GM18867 (cell line): ENCODE measurements at regions not wholly inside any gene's neighbourhood (a gene's known extent, or its start where the extent isn't known, plus 50 kb on each side); places are given as distances from the start of the nearest gene placed in this dataset.

Source experiments
- ATAC-seq: cut with Tn5 transposase; IDR thresholded peaks from one replicate; pipeline ENCODE4 v1.9.1; 2021; ENCODE audit warnings: mild to moderate bottlenecking, moderate library complexity; ENCODE audit not compliant: unreplicated experiment

DNA sequence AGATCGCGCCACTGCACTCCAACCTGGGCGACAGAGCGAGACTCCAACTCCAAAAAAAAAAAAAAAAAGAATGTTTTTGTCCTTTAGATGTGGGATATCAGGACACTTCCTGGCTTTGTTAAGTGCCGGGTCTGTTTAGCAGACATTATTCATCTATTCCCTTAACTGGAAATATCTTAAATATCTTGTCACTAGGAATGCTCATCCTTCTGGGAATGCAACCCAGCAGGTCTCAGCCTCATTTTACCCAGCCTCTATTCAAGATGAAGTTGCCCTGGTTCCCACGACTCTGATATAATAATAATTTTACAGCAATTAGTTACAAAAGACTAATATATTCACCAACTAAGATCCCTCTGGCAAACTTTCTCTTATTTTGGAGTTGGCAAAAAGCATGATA lies 260.9 kb upstream of the SLITRK3 start:
- no peak for ATAC-seq

DNA sequence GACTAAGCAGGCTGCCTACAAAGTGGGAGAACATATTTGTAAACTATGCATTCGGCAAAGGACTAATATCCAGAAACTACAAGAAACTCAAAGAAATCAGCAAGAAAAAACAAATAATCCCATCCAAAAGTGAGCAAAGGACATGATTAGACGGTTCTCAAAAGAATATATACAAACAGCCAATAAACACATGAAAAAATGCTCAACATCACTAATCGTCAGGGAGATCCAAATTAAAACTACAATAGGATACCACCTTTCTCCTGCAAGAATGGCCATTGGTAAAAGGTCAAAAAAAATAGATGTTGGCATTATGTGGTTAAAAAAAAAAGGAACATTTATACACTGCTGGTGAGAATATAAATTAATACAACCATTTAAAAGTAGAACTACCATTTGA lies 259.6 kb upstream of the SLITRK3 start:
- ATAC-seq: no peak

DNA sequence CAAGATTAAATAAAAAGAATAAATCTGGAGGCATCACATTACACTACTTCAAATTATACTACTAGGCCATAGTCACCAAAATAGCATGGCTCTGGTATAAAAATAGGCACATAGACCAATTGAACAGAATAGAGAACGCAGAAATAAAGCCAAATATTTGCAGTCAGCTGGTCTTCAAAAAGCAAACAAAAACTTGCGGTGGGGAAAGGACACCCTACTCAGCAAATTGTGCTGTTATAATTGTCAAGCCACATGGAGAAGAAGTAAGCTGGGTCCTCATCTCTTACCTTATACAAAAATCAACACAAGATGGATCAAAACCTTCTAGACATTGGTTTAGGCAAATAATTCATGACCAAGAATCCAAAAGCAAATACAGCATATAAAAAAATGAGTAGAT lies 259.2 kb upstream of the SLITRK3 start:
- no peak for ATAC-seq

DNA sequence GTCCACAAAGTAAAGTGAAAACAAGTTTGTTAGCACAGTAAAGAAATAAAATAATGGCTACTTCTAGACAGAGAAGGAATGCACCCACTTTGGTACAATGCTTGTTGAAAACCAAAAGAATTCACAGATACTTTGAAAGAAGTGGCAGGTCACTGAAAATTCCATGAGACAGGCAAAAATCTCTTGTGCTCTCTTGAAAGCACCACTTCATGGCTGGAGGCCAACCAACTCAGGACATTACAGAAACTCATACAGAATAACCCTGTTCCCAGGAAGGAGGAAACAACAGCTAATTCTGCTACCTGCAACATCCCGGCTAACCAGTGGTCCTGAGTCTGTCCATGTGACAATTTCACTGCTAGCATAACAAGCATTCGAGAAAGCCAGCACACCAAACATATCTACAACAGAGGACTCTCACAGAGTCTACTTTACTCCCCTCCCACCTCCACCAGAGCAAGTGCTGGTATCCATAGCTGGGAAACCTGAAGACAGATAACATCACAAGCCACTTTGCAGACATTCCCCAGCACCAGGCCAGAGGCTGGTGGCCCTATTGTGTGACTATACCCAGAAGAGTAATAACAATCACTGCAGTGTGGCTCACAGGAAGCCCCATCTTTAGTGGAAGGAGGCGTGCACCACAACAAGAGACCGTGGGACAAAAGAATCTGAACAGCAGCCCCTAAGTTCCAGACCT lies 255.3 kb upstream of the SLITRK3 start:
- no peak for ATAC-seq

DNA sequence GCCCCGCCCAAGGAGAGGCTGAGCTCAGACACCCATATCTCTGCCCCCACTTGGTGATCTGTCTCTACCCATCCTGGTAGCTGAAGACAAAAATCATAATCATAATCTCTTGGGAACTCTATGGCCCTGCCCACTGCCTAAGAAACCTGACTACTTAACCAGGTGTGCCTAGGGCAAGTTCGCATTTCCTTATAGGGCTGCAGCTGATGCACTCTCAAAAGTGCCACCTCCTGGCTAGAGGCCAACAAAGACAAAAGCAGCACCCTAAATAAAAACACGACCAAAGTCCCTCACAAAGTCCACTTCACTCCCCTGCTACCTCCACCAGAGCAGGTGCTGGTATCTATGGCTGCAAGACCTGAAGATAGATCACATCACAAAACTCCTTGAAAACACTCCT lies 250.4 kb upstream of the SLITRK3 start:
- no peak for ATAC-seq

DNA sequence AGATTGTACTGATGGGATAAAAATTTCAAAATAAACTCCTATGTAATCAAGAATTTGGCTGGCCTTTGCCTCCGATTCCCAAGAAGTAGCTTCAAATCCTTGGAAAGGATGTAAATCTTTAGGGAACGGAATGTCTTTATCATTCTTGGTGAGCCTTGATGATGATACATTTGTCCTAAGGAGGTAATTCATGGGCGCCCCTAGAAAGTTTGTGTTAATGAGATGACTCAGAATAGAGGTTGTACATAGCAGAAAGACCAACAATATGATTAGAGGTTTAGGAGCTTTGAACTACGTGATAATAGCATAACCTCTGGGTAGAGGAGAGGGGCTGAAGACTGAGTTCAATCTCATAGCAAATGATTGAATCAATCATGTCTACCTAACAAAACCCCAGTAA lies 248.6 kb upstream of the SLITRK3 start:
- no peak for ATAC-seq

DNA sequence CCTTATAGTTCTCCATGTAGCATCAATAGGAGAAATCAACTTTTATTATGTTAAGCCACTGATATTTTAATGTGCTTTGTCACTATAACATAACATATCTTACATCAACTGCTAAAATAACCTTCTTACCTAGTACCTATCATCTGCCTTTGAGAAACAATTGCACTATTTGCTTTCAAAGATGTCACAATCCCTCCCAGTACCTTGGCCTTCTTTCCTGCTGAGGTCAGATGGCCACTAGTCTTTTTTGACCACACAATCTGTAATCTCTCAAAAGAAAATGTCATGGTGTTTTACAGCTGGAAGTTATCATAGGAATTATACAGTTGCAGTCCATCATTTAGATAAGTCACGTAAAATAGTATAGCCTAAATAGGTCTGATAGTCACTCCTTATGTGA lies 247.5 kb upstream of the SLITRK3 start:
- ATAC-seq: no peak

DNA sequence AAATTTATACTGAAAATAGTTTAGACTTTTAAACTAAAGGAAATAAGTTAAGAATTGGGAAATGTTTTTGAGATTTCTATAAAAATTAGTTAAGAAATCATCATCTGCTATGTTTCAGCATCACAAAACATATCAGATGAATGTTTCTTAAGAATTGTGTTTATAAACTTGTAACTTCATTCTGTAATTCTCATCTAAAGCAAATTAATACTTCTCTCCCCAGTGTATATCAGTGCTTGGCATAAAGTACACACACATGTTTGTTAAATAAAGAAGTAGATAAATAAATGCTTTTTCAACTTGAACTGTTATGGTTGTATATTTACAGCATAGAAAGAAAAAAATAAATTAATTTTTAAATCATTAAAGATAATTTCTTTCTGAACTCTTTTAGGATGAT lies 245.9 kb upstream of the SLITRK3 start:
- no peak for ATAC-seq

DNA sequence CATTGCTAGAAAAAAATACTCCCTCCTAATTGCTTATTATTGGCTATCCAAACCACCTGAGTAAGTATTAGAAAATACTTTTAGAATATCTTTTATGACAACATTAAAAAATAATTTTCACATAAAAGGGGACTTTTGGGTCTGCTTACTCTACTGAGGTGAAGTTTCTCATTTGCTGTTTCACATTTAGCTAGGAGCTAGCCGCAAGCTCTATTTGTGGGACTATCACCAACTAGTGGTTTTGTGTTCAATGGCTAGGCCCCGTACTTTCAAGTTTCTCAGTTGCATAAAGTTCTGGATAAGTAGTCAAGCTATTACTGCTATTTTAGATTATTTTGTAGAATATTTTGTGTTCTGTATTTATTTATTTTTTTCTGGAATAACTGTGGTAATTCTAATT lies 244.2 kb upstream of the SLITRK3 start:
- ATAC-seq: peak; percentile 87

DNA sequence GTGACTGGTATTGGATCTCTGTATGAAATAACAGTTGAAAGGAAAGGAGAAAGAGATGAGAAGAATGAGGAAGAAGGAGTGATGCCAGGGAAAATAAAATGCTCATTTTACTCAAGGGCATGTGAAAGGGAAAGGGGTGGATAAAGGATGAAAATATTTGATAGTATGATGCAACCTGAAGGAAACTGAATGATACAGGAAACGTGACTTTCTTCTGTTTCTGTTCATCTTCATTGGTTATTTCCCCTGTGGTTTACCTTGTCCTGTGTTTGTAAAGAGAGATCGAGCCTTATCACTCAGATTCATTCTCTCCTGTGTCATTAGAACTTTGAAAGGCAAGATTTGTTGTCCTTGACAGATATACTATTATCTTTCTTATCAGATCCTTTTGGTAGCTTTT lies 243.6 kb upstream of the SLITRK3 start:
- ATAC-seq: peak; percentile 63

DNA sequence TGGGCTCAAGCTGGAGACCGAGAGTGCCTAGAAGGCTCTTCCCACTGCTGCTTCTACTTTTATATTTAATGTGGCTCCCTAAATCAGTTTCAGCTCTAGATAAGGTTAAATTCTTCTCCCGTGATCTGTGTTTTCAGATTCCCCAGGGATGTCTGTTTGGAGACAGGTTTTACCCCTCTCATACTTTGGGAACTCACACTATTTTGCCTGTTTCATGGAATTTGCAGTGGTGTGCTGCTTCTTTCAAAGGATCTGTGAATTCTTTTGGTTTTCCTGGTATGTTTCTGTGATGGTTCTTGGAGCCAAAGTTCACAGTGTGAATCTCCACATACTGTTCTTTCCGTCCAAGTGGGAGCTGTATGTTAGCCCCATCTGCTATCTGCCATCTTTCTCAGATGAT lies 238.3 kb upstream of the SLITRK3 start:
- no peak for ATAC-seq

DNA sequence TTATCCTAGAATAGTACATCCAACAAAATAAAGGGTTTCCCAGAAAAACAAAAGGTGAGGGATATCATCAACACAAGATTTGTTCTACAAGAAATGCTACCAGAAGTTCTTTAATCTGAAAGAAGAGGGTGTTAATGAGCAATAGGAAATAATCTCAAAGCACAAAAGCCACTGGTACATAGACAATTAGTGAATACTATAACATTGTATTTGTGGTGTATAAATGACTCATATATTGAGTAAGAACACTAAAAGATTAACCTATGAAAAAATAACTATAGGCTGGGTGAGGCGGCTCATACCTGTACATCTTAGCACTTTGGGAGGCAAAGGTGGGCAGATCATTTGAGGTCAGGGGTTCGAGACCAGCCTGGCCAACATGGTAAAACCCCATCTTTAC lies 210.2 kb upstream of the SLITRK3 start:
- ATAC-seq: no peak

DNA sequence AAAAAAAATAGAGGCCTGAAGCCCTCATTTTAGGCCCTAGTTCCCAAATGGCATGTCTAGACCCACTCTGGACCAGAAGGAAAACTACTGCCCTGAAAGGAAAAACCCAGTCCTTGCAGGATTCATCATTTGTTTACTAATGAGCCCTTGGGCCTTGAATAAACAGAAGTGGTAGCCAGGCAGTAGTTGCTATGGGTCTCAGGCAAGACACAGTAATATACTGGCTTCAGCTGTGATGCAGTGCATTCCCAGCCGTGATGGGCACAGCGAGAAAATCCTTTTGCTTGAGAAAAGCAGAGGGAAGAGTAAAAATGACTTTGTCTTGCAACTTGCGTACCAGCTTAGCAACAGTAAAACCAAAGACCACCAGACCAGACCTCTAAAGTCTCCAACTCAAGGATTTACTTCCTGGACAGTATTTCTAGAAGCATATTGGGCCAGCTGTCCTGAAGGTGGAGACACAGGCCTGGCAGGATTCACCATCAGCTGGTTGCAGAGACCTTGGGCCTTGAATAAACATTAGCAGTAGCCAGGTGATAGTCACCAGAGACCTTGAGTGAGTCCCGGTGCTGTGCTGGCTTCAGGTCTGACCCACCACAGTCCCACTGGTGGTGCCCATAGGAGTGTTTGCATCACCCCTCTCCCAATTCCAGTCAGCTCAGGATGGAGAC lies 208.3 kb upstream of the SLITRK3 start:
- ATAC-seq: no peak

DNA sequence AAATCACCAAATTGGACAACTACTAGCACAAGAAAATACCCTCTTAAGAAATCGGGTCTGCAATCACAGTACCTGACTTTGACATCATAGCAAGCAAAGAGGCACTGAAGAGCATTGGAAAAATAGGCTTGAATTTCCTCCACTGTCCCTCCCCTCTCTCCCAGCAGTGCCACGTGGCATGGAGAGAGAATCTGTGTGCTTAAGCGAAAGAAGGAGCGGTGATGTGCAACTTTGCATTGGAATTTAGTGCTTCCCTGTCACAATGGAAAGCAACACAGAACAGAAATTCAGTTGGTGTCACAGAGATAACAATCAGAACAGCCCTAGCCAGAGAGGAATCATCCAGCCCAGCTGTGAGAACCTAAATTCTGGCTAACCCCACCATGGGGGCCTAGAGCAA lies 207.5 kb upstream of the SLITRK3 start:
- ATAC-seq: no peak

DNA sequence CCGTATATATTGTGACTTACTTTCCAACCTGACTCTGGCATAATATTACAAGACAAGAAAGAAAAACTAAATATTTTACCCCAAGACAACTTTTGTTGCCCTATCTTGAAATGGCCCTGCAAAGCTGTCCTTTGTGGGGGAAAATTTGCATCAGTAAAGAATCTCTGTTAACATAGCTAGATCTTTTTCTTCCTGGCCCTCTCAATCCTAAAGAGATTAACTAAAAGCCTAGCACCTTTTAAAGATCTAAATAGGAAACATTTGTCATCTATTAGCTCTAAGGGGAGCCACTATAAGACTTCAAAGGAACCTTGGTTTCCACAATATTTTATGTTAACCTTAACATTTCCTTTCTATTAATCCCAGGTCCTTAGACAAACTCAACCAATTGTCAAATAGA lies 199.0 kb upstream of the SLITRK3 start:
- ATAC-seq: no peak

DNA sequence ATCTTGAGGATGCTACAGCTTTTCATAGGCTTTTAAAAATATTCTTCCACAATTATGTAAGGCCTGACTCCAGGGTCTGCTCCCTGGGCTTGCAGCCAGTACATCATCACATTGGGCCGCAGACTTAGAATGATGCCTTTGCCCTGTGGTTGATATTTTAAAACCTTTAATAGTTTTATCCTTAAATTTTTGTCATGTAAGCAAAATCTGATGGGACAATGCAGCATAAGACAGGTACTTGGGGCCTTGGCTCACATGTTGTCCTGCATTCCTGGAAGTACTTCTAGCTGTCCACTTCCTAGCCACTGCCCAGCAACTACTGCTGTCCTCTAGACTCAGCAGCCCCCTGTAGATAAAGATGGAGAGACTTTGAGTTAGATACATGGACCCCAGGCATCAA lies 197.3 kb upstream of the SLITRK3 start:
- no peak for ATAC-seq

DNA sequence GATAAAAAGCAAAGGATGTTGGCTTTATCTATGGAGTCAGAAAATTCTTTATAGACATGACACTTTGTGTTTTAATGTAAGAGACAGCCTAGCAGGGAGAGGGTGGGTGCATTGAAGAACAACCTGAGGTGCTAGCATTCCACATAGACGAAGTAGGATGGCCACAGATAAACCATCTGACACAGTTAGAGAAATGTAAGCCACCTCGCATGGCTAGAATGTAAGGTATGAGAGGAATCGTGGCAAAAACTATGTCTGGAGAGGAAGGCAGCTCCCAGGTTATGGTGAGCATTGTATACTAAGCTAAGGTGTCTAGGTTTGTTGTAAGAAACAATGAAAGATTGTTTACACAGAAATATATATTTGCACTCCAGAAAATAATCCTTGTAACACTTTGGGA lies 194.0 kb upstream of the SLITRK3 start:
- no peak for ATAC-seq

DNA sequence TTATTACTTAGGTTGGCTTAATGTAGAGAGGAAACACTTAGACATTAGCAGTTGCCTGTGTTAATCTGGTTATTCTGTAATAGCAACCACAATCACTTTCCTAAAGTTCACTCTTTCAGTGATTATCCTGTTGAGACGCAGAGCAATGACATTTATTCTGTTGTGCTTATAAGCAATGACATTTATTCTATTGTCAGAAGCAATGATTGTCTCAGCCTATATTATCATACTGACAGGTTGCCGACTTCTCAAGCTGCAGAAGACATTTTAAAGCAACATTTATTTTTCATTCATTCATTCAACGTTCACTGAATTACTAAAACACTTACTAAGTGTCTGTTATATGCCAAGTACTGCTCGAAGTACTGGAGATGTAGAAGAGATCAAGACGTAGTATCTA lies 193.5 kb upstream of the SLITRK3 start:
- ATAC-seq: no peak

DNA sequence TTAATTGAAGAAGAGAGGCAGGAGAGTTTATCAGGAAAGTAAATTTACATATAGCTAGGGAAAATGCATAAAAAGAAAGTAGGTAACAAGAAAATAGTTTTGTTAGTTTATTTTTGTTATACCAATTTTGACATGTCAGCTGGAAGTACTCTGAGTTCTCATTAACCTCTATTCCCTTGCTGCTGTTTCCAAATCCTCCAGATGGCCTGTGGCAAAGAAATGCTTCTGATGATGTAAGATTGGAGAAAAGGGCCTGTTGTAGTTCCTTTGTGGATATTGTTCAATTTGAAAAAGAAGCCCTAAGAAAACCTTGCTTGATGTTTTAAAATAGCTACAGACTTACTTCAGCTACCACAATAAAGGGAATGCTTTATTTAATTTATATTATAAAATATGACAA lies 192.9 kb upstream of the SLITRK3 start:
- ATAC-seq: no peak

DNA sequence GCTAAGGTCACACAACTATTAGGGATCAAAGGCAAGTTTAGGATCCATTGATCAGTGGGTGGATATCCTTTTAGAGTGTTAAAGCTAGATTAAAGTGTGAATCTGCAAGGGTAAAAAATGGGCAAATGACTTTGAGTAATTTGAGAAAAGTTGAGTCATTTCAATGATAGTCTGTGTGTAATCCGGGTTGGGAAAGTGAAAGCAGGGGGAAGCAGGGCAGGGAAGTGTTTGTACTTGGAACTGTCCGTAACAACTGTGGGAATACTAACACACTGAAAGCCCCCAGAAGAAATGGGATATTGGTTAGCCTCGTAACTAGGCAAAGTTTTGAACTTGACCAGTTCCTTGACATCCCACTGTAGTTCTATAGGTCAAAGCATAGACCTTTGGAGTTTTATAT lies 187.2 kb upstream of the SLITRK3 start:
- ATAC-seq: no peak

DNA sequence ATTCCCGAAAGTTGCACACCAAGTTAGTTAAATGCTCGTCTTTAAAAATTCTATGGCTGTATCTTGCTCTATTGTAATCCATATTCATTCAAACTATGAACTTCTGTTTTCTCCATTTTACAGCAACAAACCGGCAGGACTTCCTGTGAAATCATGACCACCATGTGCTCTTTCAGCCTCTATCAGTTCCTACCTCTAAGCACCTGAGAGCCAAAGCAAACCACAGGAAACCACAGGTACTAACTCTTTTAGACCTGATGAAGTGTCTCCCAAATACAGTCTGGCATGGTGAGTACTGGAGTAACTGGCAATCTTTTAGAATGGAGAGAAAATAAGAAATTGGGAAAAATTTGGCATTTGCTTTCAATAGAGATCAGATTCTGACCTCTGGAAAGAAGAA lies 186.5 kb upstream of the SLITRK3 start:
- ATAC-seq: no peak

DNA sequence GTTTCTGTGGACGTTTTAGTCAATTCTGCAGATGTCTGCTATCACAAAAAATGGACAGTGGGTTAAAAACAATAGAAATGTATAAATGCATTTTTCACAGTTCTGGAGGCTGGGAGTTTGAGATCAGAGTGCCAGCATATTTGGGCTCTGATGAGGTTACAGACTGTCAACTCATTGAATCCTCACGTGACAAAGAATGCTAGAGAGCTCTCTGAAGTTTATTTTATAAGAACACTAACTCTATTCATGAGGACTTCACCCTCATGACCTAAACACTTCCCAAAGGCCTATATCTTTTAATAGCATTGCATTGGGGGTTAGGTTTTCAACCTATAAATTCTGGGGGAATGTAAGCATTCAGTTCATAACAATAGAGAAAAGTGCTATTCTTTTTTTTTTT lies 182.6 kb upstream of the SLITRK3 start:
- no peak for ATAC-seq

DNA sequence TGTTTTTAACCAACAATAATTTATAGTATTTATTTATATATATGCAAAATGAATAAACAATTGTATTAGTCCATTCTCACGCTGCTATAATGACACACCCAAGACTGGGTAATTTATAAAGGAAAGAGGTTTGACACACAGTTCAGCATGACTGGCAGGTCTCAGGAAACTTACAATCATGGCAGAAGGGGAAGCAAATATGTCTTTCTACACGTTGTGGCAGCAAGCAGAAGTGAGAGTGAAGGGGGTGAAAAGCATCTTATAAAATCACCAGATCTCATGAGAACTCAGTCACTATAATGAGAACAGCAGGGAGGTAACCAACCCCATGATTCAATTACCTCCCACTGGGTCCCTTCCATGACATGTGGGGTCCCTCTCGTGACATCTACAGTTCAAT lies 162.8 kb upstream of the SLITRK3 start:
- no peak for ATAC-seq
